Umbilical cord (tissue), 1 donor: ENCODE measurements at regions not wholly inside any gene's neighbourhood (a gene's known extent, or its start where the extent isn't known, plus 50 kb on each side); places are given as distances from the start of the nearest gene placed in this dataset.

Source experiments
- DNase-seq: peaks from one replicate; pipeline ENCODE4 v3.0.0-alpha.2; 2015; ENCODE audit warnings: low spot score

- DNase-seq: peak; percentile 20
Observed at GRCh38 chr7:41187322-41187721, 515.6 kb downstream of the INHBA start.

DNA sequence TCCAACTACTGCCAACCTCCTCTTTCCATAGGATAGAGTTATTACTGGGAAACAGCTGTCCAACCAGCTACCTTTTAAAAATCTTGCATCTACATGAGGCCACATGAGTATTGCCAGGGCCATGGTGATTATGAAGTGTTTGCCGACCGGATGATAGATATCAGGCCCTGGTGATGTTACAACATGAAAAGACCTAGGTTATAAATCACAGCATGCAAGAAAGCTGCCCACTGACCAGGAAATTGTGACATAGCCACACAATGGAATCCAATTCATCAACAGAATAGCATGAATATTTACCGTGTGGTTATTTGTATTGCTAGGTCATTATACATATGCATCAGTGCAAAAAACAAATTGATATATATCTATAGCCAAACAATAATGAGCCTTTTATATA, 517.0 kb downstream of the INHBA start:
- DNase-seq: no peak

- DNase-seq: no peak
Observed at GRCh38 chr7:41183741-41184140, 519.1 kb downstream of the INHBA start.

DNA sequence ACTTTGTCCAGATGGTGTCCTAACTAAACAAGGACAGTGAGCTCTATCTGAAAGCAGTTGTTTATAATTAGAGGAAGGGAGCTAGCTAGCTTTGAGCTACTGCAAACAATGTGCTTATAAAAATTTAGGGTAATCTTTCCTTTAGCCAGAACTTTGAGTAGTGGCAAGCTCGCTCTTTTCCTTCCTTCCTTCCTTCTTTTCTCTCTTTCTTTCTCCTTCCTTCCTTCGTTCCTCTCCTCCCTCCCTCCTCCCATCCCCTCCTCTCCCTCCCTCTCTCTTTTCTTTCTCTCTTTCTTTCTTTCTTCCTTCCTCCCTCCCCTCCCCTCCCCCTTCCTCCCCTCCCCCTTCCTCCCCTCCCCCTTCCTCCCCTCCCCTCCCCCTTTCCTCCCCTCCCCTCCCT, 520.1 kb downstream of the INHBA start:
- DNase-seq: no peak

- DNase-seq: no peak
Observed at GRCh38 chr7:41175435-41175834, 527.5 kb downstream of the INHBA start.

- DNase-seq: no peak
Observed at GRCh38 chr7:41174521-41174920, 528.4 kb downstream of the INHBA start.

GRCh38 chr7:41170466-41170865, 532.4 kb downstream of the INHBA start:
- no peak for DNase-seq

- DNase-seq: no peak
Observed at GRCh38 chr7:41169317-41169716, 533.6 kb downstream of the INHBA start.

- DNase-seq: no peak
Observed at GRCh38 chr7:41167836-41168235, 535.1 kb downstream of the INHBA start.

- DNase-seq: no peak
Observed at GRCh38 chr7:41164440-41164839, 538.5 kb downstream of the INHBA start.

- DNase-seq: no peak
Observed at GRCh38 chr7:41163991-41164390, 538.9 kb downstream of the INHBA start.

DNA sequence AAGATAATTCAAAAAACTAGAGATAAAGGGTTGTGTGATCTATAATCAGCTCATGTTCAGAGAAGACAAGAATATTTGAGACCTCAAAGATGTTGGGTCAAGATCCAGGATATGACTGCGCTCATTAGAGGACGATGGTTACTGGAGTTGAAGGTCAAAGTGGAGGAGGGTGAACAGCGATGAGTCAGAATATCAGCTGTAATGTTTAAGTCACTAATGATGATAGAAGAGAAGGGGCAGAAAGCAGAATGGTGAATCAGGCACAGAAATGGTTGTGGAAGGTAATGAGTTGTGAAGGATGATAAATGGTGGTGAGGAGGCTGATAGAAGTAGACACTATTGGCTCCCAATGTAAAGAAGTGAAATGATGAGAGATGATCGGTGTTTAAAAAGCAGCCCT, 540.3 kb downstream of the INHBA start:
- no peak for DNase-seq

DNA sequence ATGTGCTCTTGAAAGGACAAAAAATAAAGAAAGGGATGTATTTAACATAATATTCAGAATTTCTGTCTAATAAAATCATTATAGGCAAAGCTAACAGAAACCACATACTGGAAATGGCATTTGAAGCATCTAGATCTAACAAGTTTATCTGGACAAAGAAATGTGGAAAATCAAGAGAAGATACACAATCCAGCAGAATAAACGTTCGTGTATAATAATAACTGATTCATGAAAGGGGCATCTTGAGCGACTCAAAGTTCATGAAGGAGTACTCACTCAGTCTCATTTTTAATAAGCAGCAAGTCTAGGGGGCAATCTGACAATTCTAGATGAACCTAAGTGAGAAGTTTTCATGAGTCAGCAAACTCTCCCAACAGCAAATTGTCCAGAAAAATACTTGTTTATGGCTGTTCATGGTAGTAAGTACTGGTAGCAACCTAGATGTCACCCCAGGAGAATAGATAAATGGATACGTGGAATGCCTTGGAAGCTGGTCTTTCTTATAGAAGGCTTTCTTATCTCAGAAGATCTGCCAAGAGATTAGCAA, 541.8 kb downstream of the INHBA start:
- no peak for DNase-seq

DNA sequence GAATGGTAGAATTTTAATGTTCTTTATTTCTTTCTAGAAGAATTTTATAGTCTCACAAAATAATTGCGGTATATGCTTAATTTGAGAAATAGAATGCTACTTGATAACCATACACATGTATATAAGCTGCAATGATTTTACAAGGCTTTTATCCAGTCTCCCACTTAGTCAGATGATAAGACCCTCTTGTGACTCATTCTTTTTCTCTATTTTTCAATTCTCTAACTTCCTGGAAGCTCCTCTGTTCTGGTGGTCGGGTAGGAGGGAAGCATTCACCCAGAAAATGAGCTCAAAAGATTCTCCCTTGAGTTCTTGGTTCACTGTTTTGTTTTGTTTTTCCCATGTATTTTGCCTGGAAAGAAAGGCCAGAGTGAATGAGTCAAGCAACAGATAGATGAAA, 546.6 kb downstream of the INHBA start:
- no peak for DNase-seq

- no peak for DNase-seq
Observed at GRCh38 chr7:41153268-41153667, 549.6 kb downstream of the INHBA start.

DNA sequence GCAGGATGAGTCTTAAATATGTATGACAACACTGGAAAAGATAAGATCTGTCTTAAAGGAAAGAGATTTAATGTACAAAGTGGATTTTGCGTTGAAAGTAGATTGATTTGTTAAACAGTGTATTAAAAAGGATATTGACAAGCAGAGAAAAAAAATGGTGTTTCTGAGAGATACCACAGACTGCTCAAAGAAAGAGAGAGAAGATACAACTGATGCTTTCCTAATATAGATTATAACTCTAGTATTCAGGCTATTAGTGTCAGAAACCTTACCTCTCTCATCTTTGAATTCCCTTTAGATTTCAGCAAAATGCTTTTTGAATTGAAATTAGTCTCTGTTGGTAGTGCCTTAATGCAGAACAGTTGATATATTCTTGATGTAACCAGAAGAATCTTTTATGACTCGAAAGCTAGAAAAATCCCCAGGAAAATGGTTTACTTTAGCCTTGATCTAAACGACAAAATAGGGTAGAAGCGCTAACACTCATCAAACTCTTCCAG, 550.7 kb downstream of the INHBA start:
- DNase-seq: no peak

- no peak for DNase-seq
Observed at GRCh38 chr7:41149576-41149975, 553.3 kb downstream of the INHBA start.

- DNase-seq: no peak
Observed at GRCh38 chr7:41148521-41148951, 554.4 kb downstream of the INHBA start.

- peak; percentile 21 for DNase-seq
Observed at GRCh38 chr7:41147606-41148485, 555.0 kb downstream of the INHBA start.

DNA sequence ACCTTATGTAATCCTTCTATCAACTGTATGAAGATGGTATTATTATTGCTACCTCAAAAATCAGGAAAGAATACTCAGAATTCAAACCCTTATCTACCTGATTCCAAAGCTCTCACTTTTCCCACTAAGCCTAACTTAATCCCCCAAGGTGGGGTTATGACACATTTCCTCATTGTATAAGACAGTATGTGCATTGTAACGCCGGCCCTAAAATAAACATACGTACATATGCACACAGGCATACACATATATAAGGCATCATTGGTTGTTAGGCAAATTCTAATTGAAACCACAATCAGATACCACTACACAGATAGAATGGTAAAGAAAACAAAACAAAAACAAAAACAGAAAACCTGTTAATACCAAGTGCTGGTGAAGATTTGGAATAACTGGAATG, 556.5 kb downstream of the INHBA start:
- no peak for DNase-seq

- no peak for DNase-seq
Observed at GRCh38 chr7:41145656-41146055, 557.2 kb downstream of the INHBA start.

- DNase-seq: no peak
Observed at GRCh38 chr7:41142904-41143473, 559.9 kb downstream of the INHBA start.

GRCh38 chr7:41139789-41140188, 563.1 kb downstream of the INHBA start:
- DNase-seq: no peak
